ENCODE measurements at regions not wholly inside any gene's neighbourhood (a gene's known extent, or its start where the extent isn't known, plus 50 kb on each side); places are given as distances from the start of the nearest gene placed in this dataset.

GRCh38 chr2:220374282-220374681 lies 746.9 kb downstream of the SLC4A3 start:
- no peak overlapping the region for H3K4ac ChIP-seq (ENCODE audit: low read depth, low read length)
- H3K56ac ChIP-seq (ENCODE audit: insufficient read length, low read depth, low read length): no peak overlapping the region
- no peak overlapping the region for H2BK15ac ChIP-seq (ENCODE audit: low read depth, low read length)
- peaks cover 4% of the 10 kb centered on the region in 2 experiments; a peak in 4 of 5 replicates for H3K9me3 Mint-ChIP-seq
- peaks cover 12% of the 10 kb centered on the region; the same call in 1 of the 2 replicates for H3K4me1 ChIP-seq (ENCODE audit: insufficient read depth, low read length)
- no peak overlapping the region for H3K14ac ChIP-seq (ENCODE audit: insufficient read depth, low read length)
- TF ChIP-seq, protein P1, sequence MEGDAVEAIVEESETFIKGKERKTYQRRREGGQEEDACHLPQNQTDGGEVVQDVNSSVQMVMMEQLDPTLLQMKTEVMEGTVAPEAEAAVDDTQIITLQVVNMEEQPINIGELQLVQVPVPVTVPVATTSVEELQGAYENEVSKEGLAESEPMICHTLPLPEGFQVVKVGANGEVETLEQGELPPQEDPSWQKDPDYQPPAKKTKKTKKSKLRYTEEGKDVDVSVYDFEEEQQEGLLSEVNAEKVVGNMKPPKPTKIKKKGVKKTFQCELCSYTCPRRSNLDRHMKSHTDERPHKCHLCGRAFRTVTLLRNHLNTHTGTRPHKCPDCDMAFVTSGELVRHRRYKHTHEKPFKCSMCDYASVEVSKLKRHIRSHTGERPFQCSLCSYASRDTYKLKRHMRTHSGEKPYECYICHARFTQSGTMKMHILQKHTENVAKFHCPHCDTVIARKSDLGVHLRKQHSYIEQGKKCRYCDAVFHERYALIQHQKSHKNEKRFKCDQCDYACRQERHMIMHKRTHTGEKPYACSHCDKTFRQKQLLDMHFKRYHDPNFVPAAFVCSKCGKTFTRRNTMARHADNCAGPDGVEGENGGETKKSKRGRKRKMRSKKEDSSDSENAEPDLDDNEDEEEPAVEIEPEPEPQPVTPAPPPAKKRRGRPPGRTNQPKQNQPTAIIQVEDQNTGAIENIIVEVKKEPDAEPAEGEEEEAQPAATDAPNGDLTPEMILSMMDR (conservative IDR thresholded peaks at IDR 0.05): no peak
- no peak overlapping the region for H4K5ac ChIP-seq (ENCODE audit: insufficient read length, low read depth, low read length)
- H2BK120ac ChIP-seq (ENCODE audit: low read depth, low read length, poor library complexity, severe bottlenecking): no peak overlapping the region
- H2BK12ac ChIP-seq (ENCODE audit: insufficient read length, low read depth, low read length): no peak overlapping the region
- H3K4me3 Mint-ChIP-seq: no peak overlapping the region
- no peaks in the 10 kb centered on the region for H3K79me2 ChIP-seq (ENCODE audit: insufficient read depth, low read length)
- no peak overlapping the region for H4K8ac ChIP-seq (replicated peaks; ENCODE audit: insufficient read length, low read depth, low read length)
- no peak overlapping the region for H3K4me2 ChIP-seq (ENCODE audit: insufficient read depth, insufficient read length, low read length)
- H3K23ac ChIP-seq (ENCODE audit: insufficient read length, low read depth, low read length): no peak overlapping the region
- H3K9ac ChIP-seq (ENCODE audit: extremely low read depth, insufficient read length, low read length): no peak overlapping the region
- H3K27me3 ChIP-seq (ENCODE audit: insufficient read depth, low read length): no peaks in the 10 kb centered on the region
- H3K23me2 ChIP-seq (ENCODE audit: insufficient read length, low read depth, low read length, poor library complexity, severe bottlenecking): no peaks in the 10 kb centered on the region
- H3K4me1 Mint-ChIP-seq: peaks cover 22 to 26% of the 10 kb centered on the region in 2 experiments
- H3K27ac Mint-ChIP-seq: peak overlapping the region in 2 of 3 experiments; percentile 56 to 71; a peak in 2 of 7 replicates
- no peak overlapping the region for H3T11ph ChIP-seq (ENCODE audit: low read length)
- no peaks in the 10 kb centered on the region for H3K27me3 Mint-ChIP-seq (ENCODE audit: low read depth)
- H2BK20ac ChIP-seq (ENCODE audit: low read depth, low read length, poor library complexity, severe bottlenecking): no peak overlapping the region
- no peak overlapping the region for H3K27ac ChIP-seq (ENCODE audit: insufficient read length, low read depth, low read length)
- H4K91ac ChIP-seq (ENCODE audit: insufficient read length, low read depth, low read length): no peak overlapping the region
- H4K20me1 ChIP-seq (ENCODE audit: control insufficient read depth, insufficient read depth, insufficient read length): no peaks in the 10 kb centered on the region
- no peak overlapping the region for H2AFZ ChIP-seq (ENCODE audit: low read length)
- no CpG with 5 or more reads among the region's 2 CpGs for WGBS (ENCODE audit: extremely low coverage, insufficient read length, low lambda C conversion rate)
- no peak for DNase-seq
- no peaks in the 10 kb centered on the region for H3K79me1 ChIP-seq (ENCODE audit: insufficient read depth, low read depth, low read length, poor library complexity, severe bottlenecking)
- H2BK5ac ChIP-seq (ENCODE audit: insufficient read length, low read length): no peak overlapping the region
- H3K9me3 ChIP-seq (ENCODE audit: control insufficient read depth, low read depth, low read length): no peaks in the 10 kb centered on the region
- H2AK5ac ChIP-seq (ENCODE audit: insufficient read length, low read length): no peak overlapping the region
- H3K18ac ChIP-seq (ENCODE audit: insufficient read length, low read depth, low read length): no peak overlapping the region
- H3K36me3 Mint-ChIP-seq (ENCODE audit: insufficient read depth in 1 of 3, low read depth in 3 of 3): peaks cover 2 to 4% (median 3%) of the 10 kb centered on the region in 3 experiments; a peak in 3 of 7 replicates
